ENCODE measurements at regions not wholly inside any gene's neighbourhood (a gene's known extent, or its start where the extent isn't known, plus 50 kb on each side); places are given as distances from the start of the nearest gene placed in this dataset.

DNA sequence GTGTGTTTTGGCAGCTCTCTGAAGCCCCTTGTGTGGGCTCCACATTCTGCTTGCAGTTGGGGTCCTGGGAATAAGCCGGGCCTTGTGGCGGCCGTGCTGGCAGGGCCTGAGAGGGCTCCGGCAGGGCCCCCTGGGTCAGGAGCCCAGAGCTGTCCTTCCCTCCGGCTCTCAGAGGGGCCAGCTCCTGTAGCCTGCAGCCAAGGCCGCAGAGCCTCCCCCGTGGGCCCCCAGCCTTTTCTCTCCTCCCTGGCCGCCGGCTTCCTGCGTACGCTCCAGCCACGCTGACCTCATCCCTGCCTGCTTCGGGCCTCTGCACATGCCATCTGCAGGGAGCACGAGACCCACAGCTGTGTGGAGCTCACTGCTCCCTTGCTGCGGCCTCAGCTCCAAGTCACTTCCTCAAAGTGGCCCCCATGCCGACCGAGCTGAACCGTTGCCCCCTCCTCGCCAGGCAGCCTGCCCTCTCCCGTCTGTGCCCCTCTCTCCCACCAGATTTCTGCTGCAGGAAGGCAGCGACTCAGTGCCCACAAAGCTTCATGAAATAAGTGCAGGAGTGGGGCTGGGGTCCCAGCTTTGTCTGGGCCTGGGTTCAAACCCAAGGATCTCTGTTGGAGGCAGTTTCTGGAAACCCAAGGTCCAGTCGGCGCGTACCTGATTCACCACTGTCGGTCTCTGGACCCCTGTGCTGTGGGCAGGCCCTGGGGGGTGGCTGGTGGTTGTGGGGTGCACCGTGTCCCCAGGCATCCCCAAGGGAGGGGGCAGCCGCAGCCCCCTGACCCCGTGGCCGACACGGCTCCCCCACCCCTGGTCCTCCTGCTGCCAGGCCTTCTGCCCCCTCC, 57.1 kb upstream of the NKX1-1 start:
- no peak for ATAC-seq

- no peak for ATAC-seq
Measured at GRCh38 chr4:1462768-1463075, 56.5 kb upstream of the NKX1-1 start.

DNA sequence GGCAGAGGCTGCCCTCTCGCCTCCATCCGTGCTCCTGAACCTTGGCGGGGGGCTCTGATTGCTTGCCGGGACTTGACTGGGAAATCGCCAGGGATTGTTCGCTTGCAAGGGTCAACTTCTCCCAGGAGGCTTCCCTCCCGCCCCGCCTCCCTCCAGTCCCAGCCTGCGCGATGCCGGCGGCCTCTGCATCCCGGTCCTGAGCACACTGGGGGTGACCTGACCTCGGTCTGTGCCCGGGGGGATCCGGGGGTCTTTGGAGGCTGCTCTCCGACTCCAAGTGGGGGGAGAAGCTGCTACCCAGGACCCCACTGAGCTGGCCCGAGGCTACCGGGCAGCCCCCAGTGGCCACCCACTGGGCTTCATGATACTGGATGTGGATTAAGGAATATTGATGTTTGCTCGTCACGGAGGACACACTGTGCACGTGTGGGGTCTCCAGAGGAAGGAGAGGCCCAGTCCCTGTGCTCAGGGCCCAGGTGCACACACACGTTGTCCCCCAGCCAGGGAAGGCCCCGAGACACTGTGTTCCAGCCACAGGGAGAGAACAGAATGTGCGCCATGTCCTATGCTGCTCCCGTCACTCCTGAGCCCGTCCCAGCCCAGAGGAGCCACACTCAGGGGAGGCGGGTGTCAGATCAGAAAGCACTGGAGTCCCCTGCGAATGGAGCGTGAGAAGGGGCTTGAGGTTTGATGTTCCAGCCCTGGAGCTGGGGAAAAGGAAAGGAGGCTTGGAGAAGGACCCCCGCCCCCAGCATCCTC, 55.9 kb upstream of the NKX1-1 start:
- no peak for ATAC-seq

DNA sequence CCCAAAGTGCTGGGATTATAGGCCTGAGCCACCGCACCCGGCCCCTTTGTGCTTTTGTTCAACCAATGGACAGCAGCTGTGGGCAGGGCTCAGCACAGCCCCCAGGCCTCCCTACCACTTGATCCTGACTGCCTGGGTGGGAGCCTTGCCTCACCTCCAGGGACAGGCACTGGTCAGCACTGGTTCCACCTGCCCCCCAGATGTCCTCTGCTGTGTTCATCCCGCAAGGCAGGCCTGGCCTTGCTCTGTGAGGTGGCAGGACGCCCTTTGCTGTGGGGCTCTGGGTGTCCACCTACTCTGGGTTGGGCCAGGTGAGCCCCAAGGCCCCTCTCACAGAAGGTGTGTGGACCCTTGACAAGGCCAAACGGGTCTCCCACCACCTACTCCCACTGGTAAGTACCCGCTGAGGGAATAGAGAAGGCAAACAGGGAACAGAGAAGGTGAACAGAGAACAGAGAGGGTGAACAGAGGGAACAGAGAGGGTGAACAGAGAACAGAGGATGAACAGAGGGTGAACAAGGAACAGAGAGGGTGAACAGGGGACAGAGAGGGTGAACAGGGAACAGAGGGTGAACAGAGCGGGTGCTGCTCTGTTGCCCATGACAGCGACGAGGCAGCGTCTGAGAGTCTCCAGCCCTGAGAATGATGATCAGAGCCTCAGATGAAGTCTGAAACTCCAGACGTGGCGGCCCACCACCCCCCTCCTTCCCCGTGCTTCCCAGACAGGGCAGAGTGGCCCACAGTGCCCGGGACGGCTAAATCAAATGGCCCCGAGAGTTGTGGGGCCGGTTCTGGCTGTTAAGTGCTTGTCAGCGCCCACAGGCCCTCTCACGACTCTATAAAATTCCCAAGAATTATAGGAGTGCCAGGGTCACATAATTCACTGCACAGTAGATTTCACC, 55.0 kb upstream of the NKX1-1 start:
- ATAC-seq: no peak

DNA sequence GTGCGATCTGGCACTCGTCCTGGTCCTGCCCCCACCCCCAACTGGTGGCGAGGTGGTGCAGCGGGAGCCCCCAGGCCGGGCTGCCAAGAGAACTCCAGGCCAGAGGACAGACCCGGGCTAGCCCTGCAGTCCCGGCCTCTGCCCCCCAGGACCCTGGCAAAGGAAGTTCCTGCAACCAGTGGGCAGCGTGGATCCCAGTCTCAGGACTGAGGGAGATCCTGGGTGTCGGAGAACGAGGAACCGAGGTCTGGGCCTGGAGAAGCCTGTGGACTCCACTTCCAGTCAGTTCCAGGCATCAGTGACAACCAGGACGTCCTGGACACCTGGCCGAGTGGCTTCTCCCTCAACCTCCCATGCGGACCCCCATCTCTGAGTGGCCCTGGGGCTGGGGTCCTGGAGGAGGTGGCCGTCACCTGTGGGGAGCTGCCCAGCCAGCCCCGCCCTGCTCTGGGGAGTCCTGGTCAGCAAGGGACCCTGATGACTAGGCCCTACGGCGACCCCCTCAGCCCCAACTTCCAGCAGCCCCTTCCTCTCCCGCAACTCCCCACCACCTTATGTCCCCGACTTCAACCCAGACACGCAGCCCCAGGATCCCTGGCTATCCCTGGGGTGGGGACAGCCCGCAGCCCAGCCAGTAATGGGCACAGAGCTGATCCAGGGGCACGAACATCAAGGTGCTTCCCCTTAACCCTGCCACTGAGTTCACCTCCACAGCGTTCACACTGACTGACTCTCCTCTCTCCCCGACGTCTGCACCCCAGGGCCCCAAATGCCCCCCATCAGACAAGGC, 53.7 kb upstream of the NKX1-1 start:
- no peak for ATAC-seq

DNA sequence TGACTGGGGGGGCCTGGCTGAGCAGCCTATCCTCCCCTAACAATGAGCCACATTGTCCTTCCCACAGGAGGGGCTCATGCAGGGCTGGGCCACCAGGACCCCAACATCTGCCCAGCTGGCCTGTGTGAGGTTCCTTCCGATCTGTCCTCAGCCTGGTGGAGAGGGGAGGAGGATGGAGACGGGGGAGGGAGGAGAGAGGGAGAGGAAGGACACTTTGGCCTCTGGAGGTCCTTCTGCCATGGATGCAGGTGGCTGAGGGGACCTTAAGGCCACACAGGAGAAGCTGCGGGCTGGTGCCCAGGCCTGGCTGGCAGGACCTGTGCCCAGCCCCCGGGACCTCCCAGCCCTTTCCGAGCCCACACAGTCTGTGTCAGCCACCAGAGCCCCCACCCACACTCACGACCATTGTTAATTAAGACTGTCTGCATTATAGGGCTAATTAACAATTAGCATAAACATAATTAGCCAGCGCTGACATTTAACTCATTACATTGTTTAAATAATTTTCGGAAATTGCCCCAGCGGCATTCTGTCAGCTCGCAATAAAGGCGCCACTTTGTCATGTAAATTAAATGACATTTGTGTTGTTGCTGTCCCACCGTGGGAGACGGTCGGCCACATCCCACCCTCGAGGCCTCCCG, 53.0 kb upstream of the NKX1-1 start:
- no peak for ATAC-seq

GRCh38 chr4:1458581-1458980, 52.3 kb upstream of the NKX1-1 start:
- no peak for ATAC-seq

Measured in esophagus mucosa (tissue), 1 donor.